ENCODE measurements at regions not wholly inside any gene's neighbourhood (a gene's known extent, or its start where the extent isn't known, plus 50 kb on each side); places are given as distances from the start of the nearest gene placed in this dataset.

GRCh38 chr6:103674790-103675189 is 1184.9 kb downstream of the HACE1 start:
- no peaks in the 10 kb centered on the region for H3K36me3 ChIP-seq (ENCODE audit: control insufficient read depth, insufficient read depth, low read length)
- POLR2A ChIA-PET = no interaction called here
- BruUV-seq (replicated peaks) = no TSS peak
- in situ Hi-C loops (cut with HindIII; ENCODE audit: low pct_unique_long_range_greater_than_20kb, low sequenced_read_pairs) = no loop called here
- ATAC-seq (no peak), DNase-seq (ENCODE audit: low read depth, low spot score) (no peak)
- CTCF ChIA-PET = no interaction called here
- no peaks in the 10 kb centered on the region for H3K27me3 ChIP-seq (ENCODE audit: control insufficient read depth, insufficient read depth, low read length)
- no peaks in the 10 kb centered on the region for H3K9me3 ChIP-seq (ENCODE audit: control insufficient read depth, insufficient read depth, low read depth, low read length)
- intact Hi-C loops (cut with micrococcal nuclease; ENCODE audit: unreplicated experiment) = no loop called here
- H3K4me3 ChIP-seq (ENCODE audit: low read depth in 2 of 2, low read length in 2 of 2) = no peak overlapping the region
- no peak overlapping the region for H3K27ac ChIP-seq (ENCODE audit: low read length)
- no peaks in the 10 kb centered on the region for H3K4me1 ChIP-seq (ENCODE audit: control insufficient read depth, insufficient read depth, low read length)
- TF ChIP-seq REST (IDR thresholded peaks at IDR 0.05; ENCODE audit: insufficient read depth in 1 of 2, low read depth in 2 of 2, low read length in 1 of 2) = no peak
- TF ChIP-seq SIN3A (IDR thresholded peaks at IDR 0.05; ENCODE audit: borderline replicate concordance, insufficient read depth, low read depth, low read length) = no peak
- TF ChIP-seq CTCF (IDR thresholded peaks at IDR 0.05) = no peak
- no peak for TF ChIP-seq POLR2AphosphoS5 (IDR thresholded peaks at IDR 0.05; ENCODE audit: low read depth, low read length)
- TF ChIP-seq TCF7L2 (IDR thresholded peaks at IDR 0.05; ENCODE audit: low read depth, low read length) = no peak

- H3K4me3 ChIP-seq (ENCODE audit: low read depth in 2 of 2, low read length in 2 of 2) = no peak overlapping the region
- no peaks in the 10 kb centered on the region for H3K9me3 ChIP-seq (ENCODE audit: control insufficient read depth, insufficient read depth, low read depth, low read length)
- H3K27me3 ChIP-seq (ENCODE audit: control insufficient read depth, insufficient read depth, low read length) = no peaks in the 10 kb centered on the region
- ChIA-PET CTCF (no interaction called here), POLR2A (no interaction called here)
- no TSS peak for BruUV-seq (replicated peaks)
- no peak for ATAC-seq
- no peak for TF ChIP-seq SIN3A (IDR thresholded peaks at IDR 0.05; ENCODE audit: borderline replicate concordance, insufficient read depth, low read depth, low read length)
- peak; percentile 12; the same call in 1 of the 2 replicates for TF ChIP-seq CTCF (IDR thresholded peaks at IDR 0.05)
- H3K4me1 ChIP-seq (ENCODE audit: control insufficient read depth, insufficient read depth, low read length) = no peaks in the 10 kb centered on the region
- H3K27ac ChIP-seq (ENCODE audit: low read length) = no peak overlapping the region
- DNase-seq (ENCODE audit: low read depth, low spot score) = no peak
- no peaks in the 10 kb centered on the region for H3K36me3 ChIP-seq (ENCODE audit: control insufficient read depth, insufficient read depth, low read length)
- intact Hi-C loops (cut with micrococcal nuclease; ENCODE audit: unreplicated experiment) = no loop called here
- in situ Hi-C loops (cut with HindIII; ENCODE audit: low pct_unique_long_range_greater_than_20kb, low sequenced_read_pairs) = no loop called here
Observed at GRCh38 chr6:103672169-103672568, 1187.5 kb downstream of the HACE1 start.

GRCh38 chr6:103629613-103630012 is 1230.1 kb downstream of the HACE1 start:
- no TSS peak for BruUV-seq (replicated peaks)

More at GRCh38 chr6:103629613-103630012, 1230.1 kb downstream of the HACE1 start:
- Histone ChIP-seq H3K4me1 (ENCODE audit: control insufficient read depth, insufficient read depth, low read length) (no peaks in the 10 kb centered on the region), H3K9me3 (ENCODE audit: control insufficient read depth, insufficient read depth, low read depth, low read length) (no peaks in the 10 kb centered on the region), H3K4me3 (ENCODE audit: low read depth in 2 of 2, low read length in 2 of 2) (no peak overlapping the region), H3K27me3 (ENCODE audit: control insufficient read depth, insufficient read depth, low read length) (no peaks in the 10 kb centered on the region), H3K27ac (ENCODE audit: low read length) (no peak overlapping the region), H3K36me3 (ENCODE audit: control insufficient read depth, insufficient read depth, low read length) (no peaks in the 10 kb centered on the region)
- ATAC-seq = no peak
- in situ Hi-C loops (cut with HindIII; ENCODE audit: low pct_unique_long_range_greater_than_20kb, low sequenced_read_pairs) (no loop called here), intact Hi-C loops (cut with micrococcal nuclease; ENCODE audit: unreplicated experiment) (no loop called here)
- no peak for TF ChIP-seq REST (IDR thresholded peaks at IDR 0.05; ENCODE audit: insufficient read depth in 1 of 2, low read depth in 2 of 2, low read length in 1 of 2)
- TF ChIP-seq CTCF (IDR thresholded peaks at IDR 0.05) = no peak
- TF ChIP-seq SIN3A (IDR thresholded peaks at IDR 0.05; ENCODE audit: borderline replicate concordance, insufficient read depth, low read depth, low read length) = no peak
- TF ChIP-seq POLR2AphosphoS5 (IDR thresholded peaks at IDR 0.05; ENCODE audit: low read depth, low read length) = no peak
- TF ChIP-seq TCF7L2 (IDR thresholded peaks at IDR 0.05; ENCODE audit: low read depth, low read length) = no peak
- DNase-seq (ENCODE audit: low read depth, low spot score) = no peak
- CTCF ChIA-PET = no interaction called here
- POLR2A ChIA-PET = no interaction called here

All from Panc1 (cell line).